NOMO-1 treated with dmso at 0.1 percent for 144 hours (cell line): ENCODE measurements at regions not wholly inside any gene's neighbourhood (a gene's known extent, or its start where the extent isn't known, plus 50 kb on each side); places are given as distances from the start of the nearest gene placed in this dataset.

Source experiments
- DNase-seq: peaks from one replicate; lab custom pipeline; 2025; ENCODE audit not compliant: unreplicated experiment; lab: John Stamatoyannopoulos, UW

GRCh38 chr6:167437888-167438484 lies 113.1 kb downstream of the TTLL2 start:
- no peak for DNase-seq

DNA sequence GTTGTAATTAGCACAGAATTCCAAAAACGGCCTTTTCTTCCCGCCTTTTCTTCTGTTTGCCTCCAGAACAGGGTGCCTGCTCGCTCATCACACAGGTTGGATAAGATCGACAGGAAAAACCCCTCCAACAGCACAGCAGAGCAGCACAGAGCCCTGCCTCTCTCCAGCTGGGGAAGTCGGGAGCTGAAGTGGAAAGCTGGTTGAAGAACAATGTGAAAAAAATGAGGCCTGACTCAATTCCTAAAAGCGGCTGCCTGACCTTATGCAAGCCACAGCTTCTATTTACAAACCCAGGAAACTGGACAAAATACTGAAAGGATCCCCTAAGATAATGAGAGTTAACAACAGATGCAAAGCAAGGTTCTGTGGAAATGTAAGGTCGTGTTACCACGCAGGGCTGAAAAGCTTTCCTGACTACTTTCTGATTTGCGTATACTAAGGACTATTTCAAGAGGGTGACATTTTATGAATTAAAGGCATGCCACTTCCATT lies 116.9 kb downstream of the TTLL2 start:
- DNase-seq: no peak

GRCh38 chr6:167442245-167442644 lies 117.4 kb downstream of the TTLL2 start:
- no peak for DNase-seq

DNA sequence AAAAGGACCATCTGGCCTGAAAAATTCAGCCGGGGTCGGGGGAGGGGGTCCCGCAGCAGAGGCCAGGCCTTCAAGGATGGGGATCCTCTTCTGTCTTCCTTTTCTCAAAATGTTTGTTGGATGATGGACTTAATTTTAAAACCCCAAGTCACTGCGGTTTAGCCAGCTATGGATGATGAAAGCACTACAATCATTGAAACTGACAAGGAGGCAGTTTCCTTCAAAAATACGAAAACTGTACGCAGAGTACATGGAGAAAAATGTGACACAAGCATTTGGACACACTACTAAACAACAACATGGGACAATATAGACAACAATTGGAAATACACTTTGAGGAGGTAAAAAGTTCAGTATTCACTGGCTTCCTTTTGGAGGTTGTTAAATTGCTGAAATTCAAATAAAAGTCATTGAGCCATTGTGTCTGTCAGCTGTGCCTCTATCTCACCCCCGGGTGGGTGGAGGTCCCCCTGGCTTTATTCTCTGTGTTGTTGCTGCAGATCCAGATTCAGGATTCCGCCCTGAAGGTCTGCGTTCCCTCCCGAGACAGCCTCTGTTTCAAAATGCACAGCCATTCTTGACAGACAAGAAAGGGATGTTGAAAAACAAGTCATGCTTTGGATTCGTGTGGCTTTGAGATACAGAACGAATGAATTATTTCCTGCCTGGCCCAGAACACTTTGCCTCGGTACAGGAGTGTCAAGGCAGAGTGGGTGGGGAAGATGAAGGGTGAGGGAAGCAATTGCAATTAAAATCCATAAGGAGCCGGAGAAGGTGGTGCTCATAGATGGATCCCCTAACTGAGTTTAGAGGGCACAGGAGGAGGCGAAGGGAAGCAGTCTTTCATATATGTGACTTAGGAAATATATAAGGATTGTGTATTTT lies 118.2 kb downstream of the TTLL2 start:
- DNase-seq: no peak

DNA sequence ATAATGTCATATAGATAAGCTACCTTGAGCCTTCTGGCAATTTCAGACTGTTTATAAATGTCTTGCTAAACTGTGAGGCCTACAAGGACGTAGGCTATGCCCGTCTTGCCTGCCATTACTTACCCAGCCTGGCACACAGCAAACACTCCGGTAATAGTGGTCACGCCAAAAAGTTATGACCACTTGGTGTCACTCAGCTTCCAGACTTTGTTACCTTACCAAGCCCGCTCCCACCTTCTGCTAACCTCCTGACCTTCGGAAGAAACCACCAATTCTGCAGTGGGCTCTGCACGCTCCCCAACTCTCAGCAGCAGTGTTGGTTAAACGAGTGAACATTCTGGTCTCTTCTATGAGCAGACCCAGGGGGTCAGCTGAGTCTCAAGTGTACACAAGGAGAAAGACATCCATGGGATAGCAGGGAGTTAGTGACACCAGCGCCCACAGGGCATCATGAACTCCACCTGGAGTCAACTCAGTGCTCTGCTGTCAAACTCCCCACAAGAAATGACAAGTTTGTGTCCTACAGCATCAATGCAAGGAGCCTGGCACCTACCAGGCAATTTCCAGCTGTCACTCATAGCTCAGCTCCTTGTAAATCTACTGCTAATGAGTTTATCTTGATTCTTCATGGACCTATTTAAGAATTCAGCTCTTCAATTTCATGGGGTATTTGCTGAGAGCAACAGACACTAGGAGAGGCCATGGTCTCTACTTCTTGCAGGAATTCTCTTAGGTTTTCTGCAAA lies 119.9 kb downstream of the TTLL2 start:
- DNase-seq: no peak

DNA sequence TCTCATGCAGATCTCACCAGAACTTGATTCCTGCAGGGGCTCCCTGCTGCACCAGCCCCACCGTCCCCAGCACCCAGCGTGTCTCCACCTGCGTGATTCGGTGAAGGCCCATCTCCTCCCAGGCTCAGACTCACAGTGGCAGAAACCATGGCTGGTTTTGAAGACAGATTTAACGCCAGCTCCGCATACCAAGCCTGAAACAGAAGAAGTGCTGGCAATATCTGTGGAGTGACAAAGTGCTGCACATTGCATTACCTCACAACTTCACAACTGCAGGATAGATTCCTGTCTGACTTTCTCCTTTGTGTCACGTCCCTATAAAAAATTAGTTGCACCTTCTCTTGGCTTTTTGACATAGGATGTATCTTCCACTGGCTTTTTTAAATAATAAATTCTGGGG lies 120.7 kb downstream of the TTLL2 start:
- DNase-seq: no peak

DNA sequence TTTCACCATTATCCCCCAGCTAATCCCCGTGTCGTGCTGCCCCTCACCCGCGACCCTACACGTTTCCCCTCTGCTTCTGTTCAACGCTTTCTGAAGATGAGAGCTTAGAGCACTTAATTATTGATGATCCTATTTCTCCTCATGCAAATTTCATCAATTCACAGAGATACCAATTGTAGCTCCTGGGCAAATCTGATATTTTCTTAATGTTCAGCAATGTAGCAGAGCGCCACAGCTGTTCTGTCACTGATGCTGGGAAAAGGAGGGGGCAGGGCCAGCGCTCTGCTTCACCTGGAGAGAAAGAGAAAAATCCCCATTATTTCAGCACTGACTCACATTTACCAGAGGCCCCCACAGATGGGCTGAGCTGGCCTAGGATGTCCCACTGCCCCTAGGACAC lies 121.2 kb downstream of the TTLL2 start:
- no peak for DNase-seq

- DNase-seq: no peak
Measured at GRCh38 chr6:167446971-167447370, 122.1 kb downstream of the TTLL2 start.

DNA sequence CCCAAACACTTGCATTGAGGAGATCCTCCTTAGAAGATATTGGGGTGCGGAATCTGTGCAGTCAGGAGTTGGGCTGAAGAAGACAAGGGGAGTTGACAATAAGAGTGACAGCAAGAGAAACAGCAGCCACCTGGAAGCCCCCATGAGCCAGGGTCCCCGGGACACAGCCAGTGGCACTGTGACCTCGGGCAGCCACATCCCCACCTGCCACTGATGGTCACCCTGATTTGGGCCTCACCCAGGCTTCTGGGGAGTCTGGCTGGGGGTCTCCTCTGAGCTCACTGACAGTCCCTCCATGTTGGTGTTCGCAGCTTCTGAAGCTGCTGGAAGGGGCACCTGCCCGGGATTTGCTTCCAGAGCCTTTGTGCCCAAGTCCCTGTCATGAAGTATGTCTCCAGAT lies 123.5 kb downstream of the TTLL2 start:
- DNase-seq: no peak

- no peak for DNase-seq
Measured at GRCh38 chr6:167449094-167449861, 124.4 kb downstream of the TTLL2 start.

GRCh38 chr6:167450626-167451025 lies 125.7 kb downstream of the TTLL2 start:
- no peak for DNase-seq

DNA sequence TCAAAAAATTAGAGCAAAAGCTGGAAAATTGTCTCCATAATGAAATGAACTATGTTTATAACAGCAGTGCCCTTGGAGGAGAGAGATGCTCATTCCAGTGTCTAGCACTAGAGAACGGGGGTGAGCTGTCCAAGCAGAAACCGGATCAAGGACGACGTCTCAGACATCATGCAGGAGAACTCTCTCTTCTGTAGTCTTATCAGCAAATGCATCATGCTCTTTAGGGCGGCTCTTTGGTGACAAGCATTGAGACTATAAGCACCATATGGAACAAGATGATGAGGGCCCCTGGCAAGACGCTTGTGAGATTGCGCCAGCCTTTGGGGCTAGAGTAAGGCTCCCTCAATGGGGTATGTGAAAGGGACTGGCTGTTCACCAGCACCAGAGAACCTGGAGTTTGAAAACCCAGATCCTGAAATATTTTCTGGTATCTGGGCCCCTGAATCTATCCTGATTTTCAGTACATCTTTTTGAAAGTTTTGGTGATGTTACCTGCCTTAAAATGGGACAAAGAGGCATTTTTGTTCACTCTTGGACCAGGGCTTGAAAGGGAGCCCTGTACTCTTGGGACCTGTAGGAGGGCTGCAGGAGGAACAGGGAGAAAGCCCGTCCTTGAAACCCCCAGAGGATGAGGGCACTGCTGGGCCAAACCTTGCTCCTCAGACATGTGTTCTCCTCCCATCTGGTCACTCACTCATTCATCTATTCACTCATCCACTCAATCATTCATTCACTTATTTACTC lies 127.6 kb downstream of the TTLL2 start:
- DNase-seq: no peak

DNA sequence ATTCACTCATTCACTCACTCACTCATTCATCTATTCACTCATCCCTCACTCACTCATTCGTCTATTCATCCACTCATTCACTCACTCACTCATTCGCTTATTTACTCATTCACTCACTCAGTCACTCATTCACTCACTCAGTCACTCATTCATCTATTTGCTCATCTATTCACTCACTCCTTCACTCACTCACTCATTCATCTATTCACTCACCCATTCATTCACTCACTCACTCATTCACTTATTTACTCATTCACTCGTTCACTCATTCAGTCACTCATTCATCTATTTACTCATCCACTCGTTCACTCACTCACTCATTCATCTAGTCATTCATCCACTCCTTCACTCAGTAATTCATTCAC lies 128.2 kb downstream of the TTLL2 start:
- no peak for DNase-seq

DNA sequence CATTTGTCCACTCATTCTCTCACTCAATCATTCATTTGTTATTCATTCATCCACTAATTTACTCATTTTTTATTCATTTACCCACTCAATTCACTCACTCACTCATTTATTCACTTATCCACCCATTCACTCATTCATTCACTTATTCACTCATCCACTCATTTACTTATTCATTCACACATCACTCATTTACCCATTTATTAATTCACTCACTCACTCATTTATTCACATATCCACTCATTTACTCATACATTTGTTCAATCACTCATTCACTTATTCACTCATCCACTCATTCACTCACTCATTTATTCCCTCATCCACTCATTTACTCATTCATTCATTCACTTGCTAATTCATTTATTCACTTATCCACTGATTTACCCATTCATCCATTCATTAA lies 129.1 kb downstream of the TTLL2 start:
- DNase-seq: no peak

GRCh38 chr6:167455371-167455770 lies 130.5 kb downstream of the TTLL2 start:
- DNase-seq: no peak

DNA sequence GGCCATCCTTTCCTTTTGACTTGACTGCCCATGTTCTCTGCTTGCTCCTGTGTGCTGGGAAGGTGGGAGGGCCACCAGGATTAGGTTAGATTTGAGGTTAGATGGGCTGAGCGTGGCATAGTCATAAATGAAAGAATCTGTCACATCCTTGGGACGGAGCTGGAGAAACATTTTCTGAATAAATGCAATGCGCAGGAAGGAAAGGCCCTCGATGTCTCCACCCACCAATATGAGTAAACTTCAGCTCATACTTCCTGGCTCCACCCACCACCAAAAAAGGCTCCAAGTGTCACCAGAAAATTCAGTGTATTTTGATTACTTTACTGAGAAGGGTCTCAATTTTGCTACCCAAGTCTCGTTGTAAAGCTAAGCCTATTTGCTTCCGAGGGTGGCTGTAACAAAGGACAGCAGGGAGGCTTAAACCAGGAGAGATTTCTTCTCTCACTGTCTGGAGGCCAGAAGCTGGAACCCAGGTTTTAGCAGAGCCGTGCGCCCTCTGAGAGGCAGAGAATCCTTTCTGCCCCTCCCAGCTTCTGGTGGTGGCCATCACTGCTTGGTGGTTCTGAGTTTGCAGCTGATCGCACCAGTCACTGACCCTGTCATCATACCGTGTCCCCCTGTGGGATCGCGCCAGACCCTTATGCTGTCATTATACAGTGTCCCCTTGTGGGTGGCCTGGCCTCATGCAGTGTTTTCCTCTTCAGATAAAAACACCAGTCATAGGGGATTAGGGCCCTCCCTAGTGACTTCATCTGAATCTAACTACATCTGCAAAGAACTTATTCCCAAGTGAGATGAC lies 137.8 kb downstream of the TTLL2 start:
- no peak for DNase-seq

DNA sequence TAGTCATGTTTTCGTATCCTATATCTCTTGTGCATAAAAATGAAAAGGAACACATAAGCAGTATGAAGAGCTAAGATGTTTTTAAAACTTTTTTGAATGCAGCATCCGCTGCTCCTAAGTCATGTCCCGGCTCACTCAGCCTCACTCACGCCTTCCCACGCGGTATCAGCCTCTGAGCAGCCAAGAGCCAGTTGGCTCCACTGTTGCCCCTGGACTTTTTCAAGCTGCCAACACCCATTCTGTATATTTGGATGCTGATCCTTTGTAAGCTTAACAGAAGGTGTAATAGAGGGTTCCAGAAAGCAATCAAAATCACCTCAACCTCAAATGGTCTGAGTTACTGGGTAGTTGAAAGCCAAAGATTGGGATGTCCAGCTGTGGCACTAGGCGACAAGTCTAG lies 139.3 kb downstream of the TTLL2 start:
- DNase-seq: no peak

GRCh38 chr6:167465482-167465881 lies 140.6 kb downstream of the TTLL2 start:
- DNase-seq: no peak

- no peak for DNase-seq
Measured at GRCh38 chr6:167467282-167467681, 142.4 kb downstream of the TTLL2 start.
